ENCODE measurements at regions not wholly inside any gene's neighbourhood (a gene's known extent, or its start where the extent isn't known, plus 50 kb on each side); places are given as distances from the start of the nearest gene placed in this dataset.

GRCh38 chr1:184298440-184299405 is 88.1 kb upstream of the C1orf21 start:
- no peak for DNase-seq (ENCODE audit: low spot score)
- TF ChIP-seq CTCF (IDR thresholded peaks at IDR 0.05; ENCODE audit: extremely low read depth, missing control alignments): no peak

GRCh38 chr1:184299406-184299790 is 87.4 kb upstream of the C1orf21 start:
- no peak for DNase-seq (ENCODE audit: low spot score)
- no peak for TF ChIP-seq CTCF (IDR thresholded peaks at IDR 0.05; ENCODE audit: extremely low read depth, missing control alignments)

- no peak for TF ChIP-seq CTCF (IDR thresholded peaks at IDR 0.05; ENCODE audit: extremely low read depth, missing control alignments)
- DNase-seq (ENCODE audit: low spot score): no peak
Measured at GRCh38 chr1:184299796-184300195, 87.0 kb upstream of the C1orf21 start.

GRCh38 chr1:184300446-184300845 is 86.4 kb upstream of the C1orf21 start:
- TF ChIP-seq CTCF (IDR thresholded peaks at IDR 0.05; ENCODE audit: extremely low read depth, missing control alignments): no peak
- DNase-seq (ENCODE audit: low spot score): no peak

GRCh38 chr1:184301227-184301626 is 85.6 kb upstream of the C1orf21 start:
- DNase-seq (ENCODE audit: low spot score): no peak
- TF ChIP-seq CTCF (IDR thresholded peaks at IDR 0.05; ENCODE audit: extremely low read depth, missing control alignments): no peak

GRCh38 chr1:184302346-184302745 is 84.5 kb upstream of the C1orf21 start:
- TF ChIP-seq CTCF (IDR thresholded peaks at IDR 0.05; ENCODE audit: extremely low read depth, missing control alignments): no peak

GRCh38 chr1:184310157-184310819 is 76.5 kb upstream of the C1orf21 start:
- DNase-seq (ENCODE audit: low spot score): no peak
- no peak for TF ChIP-seq CTCF (IDR thresholded peaks at IDR 0.05; ENCODE audit: extremely low read depth, missing control alignments)

More at GRCh38 chr1:184302346-184302745, 84.5 kb upstream of the C1orf21 start:
- DNase-seq (ENCODE audit: low spot score): no peak

All from GM20000 (cell line).